ENCODE measurements at regions not wholly inside any gene's neighbourhood (a gene's known extent, or its start where the extent isn't known, plus 50 kb on each side); places are given as distances from the start of the nearest gene placed in this dataset.
"Not testable (repeated sequence)": the region's sequence is repeated elsewhere in the genome, so short reads cannot be mapped to it uniquely, and the experiment has no call there.

- Mint-ChIP-seq H3K27me3 (ENCODE audit: insufficient read depth) (no peaks in the 10 kb centered on the region), H3K4me1 (ENCODE audit: low read depth) (no peaks in the 10 kb centered on the region), H3K36me3 (ENCODE audit: low read depth) (0 out of 2 replicates have a peak, but pooled peaks cover 4% of the 10 kb centered on the region), H3K9me3 (peaks cover 31% of the 10 kb centered on the region), H3K4me3 (no peak overlapping the region), H3K27ac (no peak overlapping the region)
- TF ChIP-seq CTCF (IDR thresholded peaks at IDR 0.05): no peak
- no peak for DNase-seq
Measured at GRCh38 chr6:168803874-168804273, 362.9 kb downstream of the SMOC2 start.

- no peak for TF ChIP-seq CTCF (IDR thresholded peaks at IDR 0.05)
- Mint-ChIP-seq H3K4me3 (no peak overlapping the region), H3K36me3 (ENCODE audit: low read depth) (0 out of 2 replicates have a peak, but pooled peaks cover 4% of the 10 kb centered on the region), H3K9me3 (peaks cover 45% of the 10 kb centered on the region), H3K27ac (no peak overlapping the region), H3K27me3 (ENCODE audit: insufficient read depth) (no peaks in the 10 kb centered on the region; the same call in 1 of the 2 replicates), H3K4me1 (ENCODE audit: low read depth) (no peaks in the 10 kb centered on the region)
- no peak for DNase-seq
Measured at GRCh38 chr6:168799067-168799466, 358.1 kb downstream of the SMOC2 start.

- no peak overlapping the region for H3K4me3 Mint-ChIP-seq
- no peaks in the 10 kb centered on the region; the same call in 1 of the 2 replicates for H3K27me3 Mint-ChIP-seq (ENCODE audit: insufficient read depth)
- DNase-seq: no peak
- peaks cover 53% of the 10 kb centered on the region for H3K9me3 Mint-ChIP-seq
- no peaks in the 10 kb centered on the region for H3K4me1 Mint-ChIP-seq (ENCODE audit: low read depth)
- H3K36me3 Mint-ChIP-seq (ENCODE audit: low read depth): no peaks in the 10 kb centered on the region
- TF ChIP-seq CTCF (IDR thresholded peaks at IDR 0.05): no peak
- H3K27ac Mint-ChIP-seq: no peak overlapping the region
Measured at GRCh38 chr6:168796106-168796505, 355.1 kb downstream of the SMOC2 start.

GRCh38 chr6:168795611-168796010 lies 354.6 kb downstream of the SMOC2 start:
- not testable (repeated sequence) for H3K4me1 Mint-ChIP-seq (ENCODE audit: low read depth); H3K27ac Mint-ChIP-seq; H3K36me3 Mint-ChIP-seq (ENCODE audit: low read depth); H3K27me3 Mint-ChIP-seq (ENCODE audit: insufficient read depth); DNase-seq; H3K4me3 Mint-ChIP-seq
- peaks cover 58% of the 10 kb centered on the region for H3K9me3 Mint-ChIP-seq

- no peak for TF ChIP-seq CTCF (IDR thresholded peaks at IDR 0.05)
- H3K4me1 Mint-ChIP-seq (ENCODE audit: low read depth): no peaks in the 10 kb centered on the region
- no peak for DNase-seq
- H3K9me3 Mint-ChIP-seq: peaks cover 69% of the 10 kb centered on the region
- H3K27me3 Mint-ChIP-seq (ENCODE audit: insufficient read depth): no peaks in the 10 kb centered on the region; the same call in 1 of the 2 replicates
- no peak overlapping the region for H3K4me3 Mint-ChIP-seq
- no peaks in the 10 kb centered on the region; the same call in 1 of the 2 replicates for H3K36me3 Mint-ChIP-seq (ENCODE audit: low read depth)
- no peak overlapping the region for H3K27ac Mint-ChIP-seq
Measured at GRCh38 chr6:168794491-168794890, 353.5 kb downstream of the SMOC2 start.

- no peak overlapping the region for H3K4me3 Mint-ChIP-seq
- no peak overlapping the region for H3K27ac Mint-ChIP-seq
- DNase-seq: no peak
- H3K27me3 Mint-ChIP-seq (ENCODE audit: insufficient read depth): no peaks in the 10 kb centered on the region; the same call in 1 of the 2 replicates
- TF ChIP-seq CTCF (IDR thresholded peaks at IDR 0.05): no peak
- H3K9me3 Mint-ChIP-seq: peaks cover 73% of the 10 kb centered on the region
- peaks cover 5% of the 10 kb centered on the region; the same call in 1 of the 2 replicates for H3K36me3 Mint-ChIP-seq (ENCODE audit: low read depth)
- no peaks in the 10 kb centered on the region for H3K4me1 Mint-ChIP-seq (ENCODE audit: low read depth)
Measured at GRCh38 chr6:168793649-168794048, 352.7 kb downstream of the SMOC2 start.

All from HFFc6 (cell line).